HG02610 (cell line): ENCODE measurements at regions not wholly inside any gene's neighbourhood (a gene's known extent, or its start where the extent isn't known, plus 50 kb on each side); places are given as distances from the start of the nearest gene placed in this dataset.
A peak's percentile ranks its signal among the peaks of the same experiment; 100 is the strongest.

ENCODE experiments used
- ATAC-seq: cut with Tn5 transposase; IDR thresholded peaks from one replicate; pipeline ENCODE4 v1.9.1; 2021; ENCODE audit warnings: mild to moderate bottlenecking, moderate library complexity; ENCODE audit not compliant: unreplicated experiment

- ATAC-seq = peak; percentile 93
These were observed 1152.2 kb upstream of the SPRY2 start for GRCh38 chr13:81493144-81493543.

GRCh38 chr13:81492449-81492848, 1151.5 kb upstream of the SPRY2 start:
- ATAC-seq = no peak

- ATAC-seq = no peak
These were observed 1147.1 kb upstream of the SPRY2 start for GRCh38 chr13:81488021-81488420.

- no peak for ATAC-seq
These were observed 1146.2 kb upstream of the SPRY2 start for GRCh38 chr13:81487151-81487550.

GRCh38 chr13:81480634-81481033, 1139.7 kb upstream of the SPRY2 start:
- ATAC-seq = no peak

GRCh38 chr13:81473366-81473899, 1132.5 kb upstream of the SPRY2 start:
- no peak for ATAC-seq

GRCh38 chr13:81458170-81458569, 1117.2 kb upstream of the SPRY2 start:
- ATAC-seq = no peak

GRCh38 chr13:81446441-81446840, 1105.5 kb upstream of the SPRY2 start:
- ATAC-seq = no peak

GRCh38 chr13:81442904-81443303, 1102.0 kb upstream of the SPRY2 start:
- no peak for ATAC-seq

- no peak for ATAC-seq
These were observed 1084.4 kb upstream of the SPRY2 start for GRCh38 chr13:81425286-81425685.

GRCh38 chr13:81409284-81409683, 1068.4 kb upstream of the SPRY2 start:
- ATAC-seq = no peak

GRCh38 chr13:81408647-81409046, 1067.7 kb upstream of the SPRY2 start:
- ATAC-seq = no peak

GRCh38 chr13:81406639-81407292, 1065.8 kb upstream of the SPRY2 start:
- peak; percentile 70 for ATAC-seq

- no peak for ATAC-seq
These were observed 1065.1 kb upstream of the SPRY2 start for GRCh38 chr13:81406022-81406421.

- no peak for ATAC-seq
These were observed 1055.3 kb upstream of the SPRY2 start for GRCh38 chr13:81396192-81396591.

GRCh38 chr13:81395368-81395767, 1054.4 kb upstream of the SPRY2 start:
- ATAC-seq = no peak

GRCh38 chr13:81394640-81395039, 1053.7 kb upstream of the SPRY2 start:
- ATAC-seq = no peak

GRCh38 chr13:81393721-81394120, 1052.8 kb upstream of the SPRY2 start:
- no peak for ATAC-seq

- no peak for ATAC-seq
These were observed 1052.2 kb upstream of the SPRY2 start for GRCh38 chr13:81393110-81393509.

GRCh38 chr13:81388400-81388799, 1047.5 kb upstream of the SPRY2 start:
- no peak for ATAC-seq

- ATAC-seq = no peak
These were observed 1042.5 kb upstream of the SPRY2 start for GRCh38 chr13:81383444-81383843.

GRCh38 chr13:81382246-81382645, 1041.3 kb upstream of the SPRY2 start:
- ATAC-seq = no peak

GRCh38 chr13:81381560-81381959, 1040.6 kb upstream of the SPRY2 start:
- ATAC-seq = no peak
